HepG2 (cell line): ENCODE measurements at regions not wholly inside any gene's neighbourhood (a gene's known extent, or its start where the extent isn't known, plus 50 kb on each side); places are given as distances from the start of the nearest gene placed in this dataset.
"Not testable (repeated sequence)": the region's sequence is repeated elsewhere in the genome, so short reads cannot be mapped to it uniquely, and the experiment has no call there.

Source experiments
- ATAC-seq: fragments of 200-7000 bp; cut with Tn5 transposase; 3 replicates; pipeline ENCODE4 v1.9.1; 2020; ENCODE audit warnings: mild to moderate bottlenecking, moderate library complexity
- BruUV-seq: library from RNA; stranded (reverse); fragments of 400-500 nt; replicated peaks from 2 replicates; lab custom pipeline; 2021; lab: Mats Ljungman, UMichigan
- CTCF ChIA-PET: fragments of 300-600 bp; formaldehyde crosslinking; extraction: SDS; loops from one replicate; lab custom pipeline; 2021; ENCODE audit warnings: low total read pairs, inconsistent platforms, low intra/inter-chr PET ratio; lab: Yijun Ruan, JAX
- POLR2A ChIA-PET: fragments of 350-600 bp; sonication (Branson Sonifier 250); formaldehyde crosslinking; loops from one replicate; lab custom pipeline; 2020; ENCODE audit warnings: antibody characterized with exemption, inconsistent platforms; lab: Yijun Ruan, JAX
- DNase-seq: peaks from one replicate; pipeline ENCODE4 v3.0.0-alpha.2; 2015; ENCODE audit warnings: low spot score
- FAIRE-seq: peaks from 3 replicates; lab custom pipeline; 2011; peaks lifted over from hg19 to GRCh38; lab: Jason Lieb, UNC
- H2AFZ ChIP-seq: one replicate; pipeline ENCODE4 v1.6.1; 2011; ENCODE audit warnings: low read length, inconsistent platforms
- H3K27ac ChIP-seq: fragments of 300-600 bp; 3 replicates; pipeline ENCODE4 v1.8.0; 2011; ENCODE audit warnings: mixed run types, mild to moderate bottlenecking, mixed read lengths, low read length, inconsistent platforms; ENCODE audit not compliant: insufficient read depth; ENCODE audit errors: extremely low read length
- H3K27me3 ChIP-seq, 2 experiments: fragments of 200-600 bp in 1 of 2; 2 replicates in 1 of 2; 3 replicates in 1 of 2; pipeline versions ENCODE4 v1.6.0 to v1.8.0; 2011; ENCODE audit warnings: low read length in 2 of 2, mild to moderate bottlenecking in 2 of 2, moderate library complexity in 2 of 2, inconsistent platforms in 1 of 2; ENCODE audit not compliant: insufficient read depth in 2 of 2, control insufficient read depth in 1 of 2
- H3K36me3 ChIP-seq, 2 experiments: fragments of 200-600 bp in 1 of 2; replicated peaks in 1 of 2; 2 replicates in 1 of 2; 3 replicates in 1 of 2; pipeline versions ENCODE4 v1.5.1 to v1.8.0; 2011; ENCODE audit warnings: low read length in 2 of 2, inconsistent platforms in 1 of 2; ENCODE audit not compliant: insufficient read depth in 2 of 2, control insufficient read depth in 1 of 2
- H3K4me1 ChIP-seq: 2 replicates; pipeline ENCODE4 v1.5.1; 2012; ENCODE audit warnings: low read length, inconsistent platforms; ENCODE audit not compliant: insufficient read depth
- H3K4me2 ChIP-seq: 2 replicates; pipeline ENCODE4 v1.6.0; 2011; ENCODE audit warnings: low read depth, low read length, inconsistent platforms
- H3K4me3 ChIP-seq, 3 experiments: fragments of 200-600 bp in 1 of 3; sonication (generic), shearing (Covaris generic) in 1 of 3; replicated peaks in 1 of 3; 2 replicates each; pipeline ENCODE4 v1.5.1; 2011 to 2016; ENCODE audit warnings: low read length in 3 of 3, inconsistent platforms in 2 of 3, low read depth in 2 of 3, mild to moderate bottlenecking in 2 of 3, control low read depth in 1 of 3, mixed read lengths in 1 of 3; ENCODE audit not compliant: insufficient read depth in 1 of 3
- H3K79me2 ChIP-seq: one replicate; pipeline ENCODE4 v1.6.1; 2011; ENCODE audit warnings: low read length, inconsistent platforms; ENCODE audit not compliant: insufficient read depth
- H3K9ac ChIP-seq: 2 replicates; pipeline ENCODE4 v1.6.0; 2011; ENCODE audit warnings: mild to moderate bottlenecking, low read depth, low read length, inconsistent platforms; ENCODE audit not compliant: insufficient read depth
- H3K9me3 ChIP-seq: 2 replicates; pipeline ENCODE4 v1.5.1; 2012; ENCODE audit warnings: mild to moderate bottlenecking, low read length
- H4K20me1 ChIP-seq: 2 replicates; pipeline ENCODE4 v1.6.0; 2011; ENCODE audit warnings: inconsistent platforms, mild to moderate bottlenecking, low read length, moderate library complexity; ENCODE audit not compliant: insufficient read depth
- ELF3 ChIP-seq: IDR thresholded peaks from 2 replicates; pipeline ENCODE4 v1.6.1; 2016; ENCODE audit warnings: missing genetic modification reagents, missing compliant biosample characterization
- GZF1 ChIP-seq: sonication (generic); formaldehyde crosslinking; IDR thresholded peaks from 2 replicates; pipeline ENCODE4 v1.5.1; 2020; ENCODE audit warnings: mild to moderate bottlenecking, missing genetic modification reagents
- SNAPC2 ChIP-seq: sonication (generic); formaldehyde crosslinking; IDR thresholded peaks from 2 replicates; pipeline ENCODE4 v1.8.1; 2022; ENCODE audit warnings: mild to moderate bottlenecking, missing genetic modification reagents
- ZFP82 ChIP-seq: sonication (generic); formaldehyde crosslinking; IDR thresholded peaks from 2 replicates; pipeline ENCODE4 v1.5.1; 2020; ENCODE audit warnings: mild to moderate bottlenecking, missing genetic modification reagents, borderline replicate concordance
- ZNF256 ChIP-seq: sonication (generic); formaldehyde crosslinking; conservative IDR thresholded peaks from 2 replicates; pipeline ENCODE4 v1.4.0; 2020; ENCODE audit warnings: missing genetic modification reagents
- ZNF530 ChIP-seq: sonication (generic); formaldehyde crosslinking; IDR thresholded peaks from 2 replicates; pipeline ENCODE4 v1.5.0; 2020; ENCODE audit warnings: low read depth, mild to moderate bottlenecking, missing genetic modification reagents
- ZNF703 ChIP-seq: sonication (generic); formaldehyde crosslinking; IDR thresholded peaks from 2 replicates; pipeline ENCODE4 v1.5.1; 2020; ENCODE audit warnings: missing genetic modification reagents, mild to moderate bottlenecking, moderate library complexity, borderline replicate concordance
- WGBS: methylation state at CpG from one replicate; pipeline ENCODE4 v1.1.6; 2017; ENCODE audit warnings: low lambda C conversion rate; 5-methylcytosine and 5-hydroxymethylcytosine counted together
- in situ Hi-C: cut with HindIII; loops from 2 replicates; pipeline ENCODE4 v1.10.0; 2017; ENCODE audit warnings: low pct_unique_long_range_greater_than_20kb; ENCODE audit not compliant: extremely low pct_ligation_motif_present
- intact Hi-C: fragments of 100-400 bp; cut with micrococcal nuclease; formaldehyde crosslinking; loops from one replicate; pipeline ENCODE4 v1.10.0; 2022; ENCODE audit not compliant: unreplicated experiment

- no peak overlapping the region for H3K4me2 ChIP-seq
- CTCF ChIA-PET, result no interaction called here
- intact Hi-C loops (no loop called here), in situ Hi-C loops (no loop called here)
- no TSS peak for BruUV-seq
- 53% methylated on average over 8 of the region's 8 CpGs for WGBS
- no peak overlapping the region for H3K27ac ChIP-seq
- H4K20me1 ChIP-seq, result no peaks in the 10 kb centered on the region
- no peaks in the 10 kb centered on the region for H3K9me3 ChIP-seq
- FAIRE-seq (no peak), DNase-seq (no peak), ATAC-seq (no peak)
- H3K79me2 ChIP-seq, result no peaks in the 10 kb centered on the region
- no peaks in the 10 kb centered on the region for H3K4me1 ChIP-seq
- no peak overlapping the region for H2AFZ ChIP-seq
- TF ChIP-seq ZFP82 (CRISPR knock-in tag) (no peak), GZF1 (no peak), ZNF256 (CRISPR knock-in tag) (no peak), ELF3 (CRISPR knock-in tag) (no peak), ZNF703 (CRISPR knock-in tag) (no peak), SNAPC2 (CRISPR knock-in tag) (no peak), ZNF530 (no peak)
- H3K4me3 ChIP-seq, result no peak overlapping the region
- H3K9ac ChIP-seq, result no peak overlapping the region
- POLR2A ChIA-PET, result no interaction called here
- no peaks in the 10 kb centered on the region for H3K27me3 ChIP-seq
- H3K36me3 ChIP-seq, result no peaks in the 10 kb centered on the region
Measured at GRCh38 chr15:81710328-81710727, 335.5 kb downstream of the MEX3B start.

- BruUV-seq, H3K36me3 ChIP-seq, H3K79me2 ChIP-seq, H3K4me2 ChIP-seq, intact Hi-C loops, in situ Hi-C loops, DNase-seq, H3K4me1 ChIP-seq, H3K9ac ChIP-seq, POLR2A ChIA-PET, H2AFZ ChIP-seq, ATAC-seq, H3K9me3 ChIP-seq, H3K27ac ChIP-seq, H3K4me3 ChIP-seq, H4K20me1 ChIP-seq, CTCF ChIA-PET, H3K27me3 ChIP-seq, FAIRE-seq: not testable (repeated sequence)
- 1% methylated on average over 3 of the region's 3 CpGs for WGBS
Measured at GRCh38 chr15:81706816-81707346, 332.9 kb upstream of the TMC3 start.

GRCh38 chr15:81705727-81706126 is 331.7 kb upstream of the TMC3 start:
- H3K4me1 ChIP-seq, H3K27me3 ChIP-seq, H3K27ac ChIP-seq, H3K36me3 ChIP-seq, ATAC-seq, in situ Hi-C loops, H3K4me2 ChIP-seq, H3K9ac ChIP-seq, H2AFZ ChIP-seq, CTCF ChIA-PET, H3K4me3 ChIP-seq, DNase-seq, POLR2A ChIA-PET, H4K20me1 ChIP-seq, BruUV-seq, H3K9me3 ChIP-seq, FAIRE-seq, intact Hi-C loops, H3K79me2 ChIP-seq: not testable (repeated sequence)
- WGBS, result 2% methylated on average over 2 of the region's 2 CpGs
